ENCODE measurements at regions not wholly inside any gene's neighbourhood (a gene's known extent, or its start where the extent isn't known, plus 50 kb on each side); places are given as distances from the start of the nearest gene placed in this dataset.

DNA sequence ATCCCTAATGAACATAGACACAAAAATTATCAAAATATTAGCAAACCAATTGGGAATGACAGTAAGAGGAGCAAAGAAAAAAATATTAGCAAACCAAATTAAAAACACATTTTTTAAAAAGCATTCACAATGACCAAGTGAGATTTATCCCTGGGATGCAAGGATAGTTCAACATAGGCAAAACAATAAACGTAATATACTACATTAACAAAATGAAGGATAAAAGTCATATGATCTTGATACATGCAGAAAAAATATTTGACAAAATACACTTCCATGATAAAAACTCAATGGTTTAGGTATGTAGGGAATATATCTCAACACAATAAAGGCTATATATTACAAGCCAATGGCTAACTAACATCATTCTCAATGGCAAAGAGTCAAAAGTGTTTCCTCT is 83.3 kb downstream of the CRPPA start:
- TF ChIP-seq, protein P1, sequence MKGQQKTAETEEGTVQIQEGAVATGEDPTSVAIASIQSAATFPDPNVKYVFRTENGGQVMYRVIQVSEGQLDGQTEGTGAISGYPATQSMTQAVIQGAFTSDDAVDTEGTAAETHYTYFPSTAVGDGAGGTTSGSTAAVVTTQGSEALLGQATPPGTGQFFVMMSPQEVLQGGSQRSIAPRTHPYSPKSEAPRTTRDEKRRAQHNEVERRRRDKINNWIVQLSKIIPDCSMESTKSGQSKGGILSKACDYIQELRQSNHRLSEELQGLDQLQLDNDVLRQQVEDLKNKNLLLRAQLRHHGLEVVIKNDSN (IDR thresholded peaks at IDR 0.05) = no peak
- TF ChIP-seq CEBPB (IDR thresholded peaks at IDR 0.05) = no peak
- no peak for TF ChIP-seq ZBTB7A (IDR thresholded peaks at IDR 0.05; ENCODE audit: low read depth)
- no peak for TF ChIP-seq EP300 (IDR thresholded peaks at IDR 0.05; ENCODE audit: borderline replicate concordance)
- no peak for TF ChIP-seq NFIC (IDR thresholded peaks at IDR 0.05)
- TF ChIP-seq, protein P2, sequence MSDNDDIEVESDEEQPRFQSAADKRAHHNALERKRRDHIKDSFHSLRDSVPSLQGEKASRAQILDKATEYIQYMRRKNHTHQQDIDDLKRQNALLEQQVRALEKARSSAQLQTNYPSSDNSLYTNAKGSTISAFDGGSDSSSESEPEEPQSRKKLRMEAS (IDR thresholded peaks at IDR 0.05) = no peak
- TF ChIP-seq, protein P3, sequence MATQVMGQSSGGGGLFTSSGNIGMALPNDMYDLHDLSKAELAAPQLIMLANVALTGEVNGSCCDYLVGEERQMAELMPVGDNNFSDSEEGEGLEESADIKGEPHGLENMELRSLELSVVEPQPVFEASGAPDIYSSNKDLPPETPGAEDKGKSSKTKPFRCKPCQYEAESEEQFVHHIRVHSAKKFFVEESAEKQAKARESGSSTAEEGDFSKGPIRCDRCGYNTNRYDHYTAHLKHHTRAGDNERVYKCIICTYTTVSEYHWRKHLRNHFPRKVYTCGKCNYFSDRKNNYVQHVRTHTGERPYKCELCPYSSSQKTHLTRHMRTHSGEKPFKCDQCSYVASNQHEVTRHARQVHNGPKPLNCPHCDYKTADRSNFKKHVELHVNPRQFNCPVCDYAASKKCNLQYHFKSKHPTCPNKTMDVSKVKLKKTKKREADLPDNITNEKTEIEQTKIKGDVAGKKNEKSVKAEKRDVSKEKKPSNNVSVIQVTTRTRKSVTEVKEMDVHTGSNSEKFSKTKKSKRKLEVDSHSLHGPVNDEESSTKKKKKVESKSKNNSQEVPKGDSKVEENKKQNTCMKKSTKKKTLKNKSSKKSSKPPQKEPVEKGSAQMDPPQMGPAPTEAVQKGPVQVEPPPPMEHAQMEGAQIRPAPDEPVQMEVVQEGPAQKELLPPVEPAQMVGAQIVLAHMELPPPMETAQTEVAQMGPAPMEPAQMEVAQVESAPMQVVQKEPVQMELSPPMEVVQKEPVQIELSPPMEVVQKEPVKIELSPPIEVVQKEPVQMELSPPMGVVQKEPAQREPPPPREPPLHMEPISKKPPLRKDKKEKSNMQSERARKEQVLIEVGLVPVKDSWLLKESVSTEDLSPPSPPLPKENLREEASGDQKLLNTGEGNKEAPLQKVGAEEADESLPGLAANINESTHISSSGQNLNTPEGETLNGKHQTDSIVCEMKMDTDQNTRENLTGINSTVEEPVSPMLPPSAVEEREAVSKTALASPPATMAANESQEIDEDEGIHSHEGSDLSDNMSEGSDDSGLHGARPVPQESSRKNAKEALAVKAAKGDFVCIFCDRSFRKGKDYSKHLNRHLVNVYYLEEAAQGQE (IDR thresholded peaks at IDR 0.05; ENCODE audit: low read depth) = no peak
- TF ChIP-seq CREB1 (IDR thresholded peaks at IDR 0.05; ENCODE audit: low read depth) = no peak
- TF ChIP-seq FOXM1 (IDR thresholded peaks at IDR 0.05; ENCODE audit: borderline replicate concordance, low read depth) = no peak
- TF ChIP-seq TAF1 (IDR thresholded peaks at IDR 0.05; ENCODE audit: low read depth) = no peak
- no peak for TF ChIP-seq TEAD4 (IDR thresholded peaks at IDR 0.05)
- TF ChIP-seq YY1 (IDR thresholded peaks at IDR 0.05; ENCODE audit: low read depth) = no peak
